Astrocyte (in vitro differentiated cells and primary cell): ENCODE measurements at regions not wholly inside any gene's neighbourhood (a gene's known extent, or its start where the extent isn't known, plus 50 kb on each side); places are given as distances from the start of the nearest gene placed in this dataset.

Experiments used
- CTCF ChIP-seq: IDR thresholded peaks from 2 replicates; pipeline ENCODE4 v1.5.1; 2011; ENCODE audit warnings: low read depth, mild to moderate bottlenecking, inconsistent platforms, low read length, moderate library complexity; ENCODE audit not compliant: insufficient read depth
- EZH2 ChIP-seq: IDR thresholded peaks from 2 replicates; pipeline ENCODE4 v1.6.1; 2012; ENCODE audit warnings: mild to moderate bottlenecking, low read length, inconsistent platforms; ENCODE audit not compliant: insufficient read depth

- TF ChIP-seq CTCF (no peak), EZH2 (no peak)
These were observed 251.6 kb downstream of the PHLDA1 start for GRCh38 chr12:75779891-75780496.
